GM21723 (cell line): ENCODE measurements at regions not wholly inside any gene's neighbourhood (a gene's known extent, or its start where the extent isn't known, plus 50 kb on each side); places are given as distances from the start of the nearest gene placed in this dataset.

Experiments used
- ATAC-seq: cut with Tn5 transposase; IDR thresholded peaks from one replicate; pipeline ENCODE4 v1.9.1; 2021; ENCODE audit warnings: mild to moderate bottlenecking, moderate library complexity; ENCODE audit not compliant: unreplicated experiment

DNA sequence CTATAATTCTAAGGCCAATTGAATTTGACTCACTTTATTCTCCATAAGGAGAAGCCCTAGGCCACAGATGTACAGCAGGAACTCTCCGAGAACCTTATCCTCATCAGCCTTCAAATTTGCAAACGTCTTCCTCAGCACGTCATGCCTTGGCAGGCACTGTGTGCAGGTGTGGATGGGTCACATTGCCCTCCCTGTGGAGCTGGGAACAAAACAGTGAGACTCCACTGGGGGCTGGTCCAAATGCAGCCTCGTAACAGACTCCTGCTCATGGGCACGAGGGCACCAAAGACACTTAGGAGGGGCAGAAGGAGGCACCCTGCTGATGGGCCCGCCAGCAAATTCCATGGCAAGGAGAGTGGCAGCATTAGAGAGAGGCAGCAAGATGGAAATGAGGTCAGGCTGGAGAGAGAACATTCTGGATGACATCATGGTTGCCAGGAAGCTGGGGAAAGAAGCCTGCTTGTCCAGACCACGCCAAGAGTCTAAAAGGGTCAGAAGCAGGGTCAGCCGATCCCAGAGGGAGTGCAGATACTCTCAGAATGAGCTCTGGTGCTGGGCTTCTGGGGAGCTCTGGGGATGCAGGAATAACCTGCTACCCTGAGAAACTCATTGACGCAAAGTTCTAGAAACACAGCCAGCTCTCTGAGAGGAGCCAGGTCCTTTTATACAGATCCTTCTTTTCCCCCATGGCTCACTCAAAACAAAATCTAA, 242.2 kb downstream of the B3GLCT start:
- ATAC-seq: no peak

DNA sequence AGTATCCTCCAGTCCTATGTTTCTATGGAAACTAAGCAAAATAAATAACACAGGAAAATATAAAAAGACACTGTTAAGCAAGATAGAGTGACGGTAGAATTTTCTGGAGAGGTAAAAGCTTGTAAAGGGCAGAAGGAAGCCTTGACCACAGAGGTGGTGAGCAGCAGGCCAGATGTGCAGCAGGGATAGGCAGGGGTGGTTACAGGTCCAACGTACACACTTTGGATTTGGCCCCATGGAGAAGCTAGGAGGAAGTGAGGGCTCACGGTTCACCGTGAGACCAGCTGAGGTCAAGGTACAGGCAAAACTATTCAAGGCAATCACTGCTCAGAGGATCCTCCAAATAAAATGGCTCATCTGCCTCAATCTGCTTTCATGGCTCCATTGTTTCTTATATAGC, 242.8 kb downstream of the B3GLCT start:
- no peak for ATAC-seq

DNA sequence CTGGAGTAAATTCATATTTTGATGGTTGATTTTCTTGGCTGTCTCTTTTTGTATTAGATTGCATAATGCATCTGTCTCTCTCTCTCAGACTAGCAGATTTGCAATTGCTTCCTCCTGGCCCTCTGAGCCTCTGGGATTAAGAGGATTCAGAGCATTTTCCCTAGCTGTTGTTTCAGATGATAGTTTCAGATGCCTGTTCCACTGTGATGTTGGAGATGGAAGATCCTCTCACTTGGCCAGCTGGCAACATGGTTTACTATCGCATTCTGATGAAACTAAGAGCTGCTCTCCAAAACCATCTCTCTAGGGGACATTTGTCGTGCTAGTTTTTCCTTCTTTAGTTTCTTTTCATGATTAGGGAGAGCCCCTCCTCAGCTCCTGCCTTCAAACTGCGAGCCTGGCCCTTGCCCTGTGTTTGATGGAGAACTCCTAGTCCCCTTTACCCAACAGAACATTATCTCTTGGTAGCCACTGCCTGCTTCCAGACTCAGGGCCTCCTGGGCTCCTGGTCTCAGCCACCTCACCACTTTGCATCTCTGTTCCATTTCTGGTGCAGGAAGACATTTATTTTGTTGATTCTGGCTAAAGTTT, 244.6 kb downstream of the B3GLCT start:
- no peak for ATAC-seq

DNA sequence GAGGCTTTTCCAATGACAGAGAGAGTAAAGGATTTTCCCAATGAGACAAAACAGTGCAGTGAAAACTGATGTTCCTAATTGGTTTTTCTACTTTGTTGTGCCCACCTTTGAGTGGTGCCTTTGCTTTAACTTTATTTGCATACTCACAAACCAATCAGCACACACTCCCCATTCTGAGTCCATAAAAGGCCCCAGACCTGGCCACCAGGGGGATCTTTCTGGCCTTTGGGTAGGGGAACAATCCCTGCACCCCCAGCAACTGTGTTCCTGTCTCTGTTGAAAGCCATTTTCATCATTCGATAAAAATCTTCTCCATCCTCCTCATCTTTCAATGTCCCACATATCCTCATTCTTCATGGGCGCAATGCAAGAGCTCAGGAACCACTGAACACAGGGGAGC, 252.8 kb downstream of the B3GLCT start:
- ATAC-seq: no peak

DNA sequence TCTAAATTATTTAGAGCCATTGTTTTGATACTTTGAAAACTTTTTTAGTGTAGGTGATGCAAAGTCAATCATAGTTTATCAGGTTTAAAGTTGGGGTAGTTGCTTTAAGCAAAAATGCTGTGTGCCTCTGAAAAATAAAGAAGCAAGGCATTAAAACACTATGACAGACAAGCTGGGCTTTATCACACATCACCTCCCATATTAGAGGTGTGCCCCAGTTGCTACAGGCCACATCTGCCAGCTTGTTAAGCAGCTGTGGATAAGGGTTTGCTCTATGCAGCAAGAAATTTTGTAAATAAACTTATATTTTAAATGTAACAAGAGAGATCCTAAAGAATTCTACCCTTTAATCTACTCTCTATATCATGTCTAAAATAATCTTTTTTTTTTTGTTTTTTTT, 255.8 kb downstream of the B3GLCT start:
- no peak for ATAC-seq

DNA sequence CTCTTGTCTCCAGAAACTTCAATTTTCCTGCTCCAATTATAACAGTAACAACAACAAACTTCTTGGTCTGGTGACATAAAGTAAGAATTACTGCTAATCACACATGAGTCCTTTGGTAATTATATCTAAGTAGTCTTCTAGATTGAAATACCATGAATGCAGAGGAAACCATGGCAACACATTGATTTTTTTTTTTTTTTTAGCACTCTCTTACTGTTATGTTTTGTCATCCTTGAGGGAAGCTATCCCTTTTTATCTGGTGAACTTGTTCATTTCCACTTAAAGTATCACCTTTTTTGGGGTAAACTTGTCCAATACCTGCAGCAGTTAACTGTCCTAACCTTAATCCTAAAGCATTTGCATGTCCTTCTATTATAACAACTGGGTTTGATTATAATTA, 256.3 kb downstream of the B3GLCT start:
- no peak for ATAC-seq

DNA sequence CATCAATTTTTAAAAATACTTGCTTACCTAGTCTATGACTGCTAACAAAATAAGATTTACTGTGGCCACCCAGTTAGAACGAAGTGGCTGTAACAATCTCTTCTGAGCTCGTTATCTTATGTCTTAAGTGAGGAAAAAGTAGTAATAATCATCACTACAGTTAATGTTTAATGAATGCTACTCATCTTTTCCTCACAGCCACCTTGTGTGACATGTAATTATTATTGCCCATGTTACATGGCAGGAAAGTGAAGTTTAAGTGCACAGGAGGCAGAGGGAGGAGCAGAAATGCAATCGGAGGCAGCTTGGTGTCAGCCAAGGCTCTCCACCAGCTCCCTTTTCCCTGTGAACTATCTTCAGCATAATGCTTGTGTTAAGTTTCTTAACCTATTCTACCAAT, 260.3 kb downstream of the B3GLCT start:
- no peak for ATAC-seq

DNA sequence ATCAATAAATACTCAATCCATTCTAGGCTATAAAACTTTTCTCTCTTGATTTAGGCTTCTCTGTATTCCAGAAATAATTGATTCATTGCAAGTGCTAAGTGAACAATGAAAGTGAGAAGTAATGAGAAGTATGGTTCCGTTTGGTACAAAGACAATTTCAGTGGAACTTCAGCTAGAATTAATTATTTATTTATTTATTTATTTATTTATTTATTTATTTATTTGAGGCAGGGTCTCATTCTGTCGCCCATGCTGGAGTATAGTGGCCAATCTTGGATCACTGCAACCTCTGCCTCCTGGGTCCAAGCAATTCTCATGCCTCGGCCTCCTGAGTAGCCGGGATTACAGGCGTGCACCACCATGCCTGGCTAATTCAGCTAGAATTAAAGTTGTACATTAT, 262.1 kb downstream of the B3GLCT start:
- no peak for ATAC-seq

DNA sequence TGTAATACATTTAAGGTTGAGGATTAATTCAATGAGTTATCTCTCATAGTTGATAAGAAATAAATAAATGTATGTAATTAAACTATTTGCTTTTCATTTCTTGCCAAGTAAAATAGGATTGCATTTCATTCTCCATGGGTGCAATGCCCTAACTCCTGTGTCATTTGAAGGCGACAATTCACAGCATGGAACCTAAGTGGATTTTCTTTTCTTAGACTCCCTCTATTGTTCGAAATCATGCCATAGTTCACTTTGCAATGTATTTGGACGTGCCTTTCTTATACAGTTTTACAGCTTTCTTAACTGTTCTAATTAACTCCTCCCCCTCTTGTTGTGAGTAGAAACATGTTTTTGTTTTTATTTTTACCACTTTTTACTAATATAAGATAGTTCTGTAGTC, 263.0 kb downstream of the B3GLCT start:
- no peak for ATAC-seq

DNA sequence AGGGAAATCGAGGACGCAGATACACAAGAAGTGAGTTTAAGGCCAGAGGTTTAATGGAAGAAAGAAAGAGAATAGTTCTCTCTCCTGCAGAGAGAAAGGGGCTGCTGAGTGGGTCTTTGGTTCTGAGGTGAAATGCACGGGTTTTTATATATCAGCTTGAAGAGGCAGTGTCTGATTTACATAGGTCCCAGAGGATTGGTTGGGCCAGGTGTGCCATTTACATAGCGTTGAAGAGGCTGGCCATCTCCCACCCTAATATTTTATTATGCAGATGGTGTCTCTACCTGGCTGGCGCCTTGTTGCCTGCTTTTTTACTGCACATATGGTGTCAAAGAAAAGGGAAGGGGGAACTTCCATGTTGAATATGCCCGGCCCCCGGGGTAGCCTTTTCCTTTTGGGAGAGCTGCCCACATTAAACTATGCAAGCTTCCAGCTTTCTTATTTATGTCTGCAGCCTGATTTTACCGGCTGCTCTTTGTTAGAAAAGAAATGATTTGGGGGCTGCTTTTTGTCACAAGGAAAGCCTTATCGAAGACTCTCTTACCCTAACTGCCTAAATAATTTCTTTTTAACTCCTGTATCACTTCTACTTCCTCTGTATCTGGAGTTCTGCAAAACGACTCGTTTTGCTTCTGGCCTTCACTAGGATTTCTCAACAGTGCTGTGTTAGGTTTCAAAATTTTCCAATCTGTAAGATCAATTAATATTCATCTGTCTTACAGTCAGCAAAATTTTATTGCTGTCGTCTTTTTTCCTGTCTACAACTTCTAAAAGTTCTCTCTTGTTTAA, 268.5 kb downstream of the B3GLCT start:
- no peak for ATAC-seq

DNA sequence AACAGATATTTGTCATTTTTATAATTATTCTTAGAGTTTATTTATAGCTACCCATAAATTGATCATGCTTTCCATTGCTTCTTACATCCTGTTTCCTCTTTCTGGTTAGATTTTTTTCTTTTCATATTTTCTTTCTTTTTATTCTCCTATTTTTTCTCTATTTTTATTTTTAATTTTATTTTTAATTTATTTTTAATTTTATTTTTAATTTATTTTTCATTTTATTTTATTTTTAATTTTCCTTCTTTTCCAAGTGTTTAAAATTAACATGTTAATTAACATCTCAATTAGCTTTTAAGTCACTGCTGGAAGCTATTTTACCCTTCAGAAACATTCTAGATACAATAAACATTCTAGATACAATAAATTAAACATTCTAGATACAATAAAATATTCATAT, 269.6 kb downstream of the B3GLCT start:
- no peak for ATAC-seq

DNA sequence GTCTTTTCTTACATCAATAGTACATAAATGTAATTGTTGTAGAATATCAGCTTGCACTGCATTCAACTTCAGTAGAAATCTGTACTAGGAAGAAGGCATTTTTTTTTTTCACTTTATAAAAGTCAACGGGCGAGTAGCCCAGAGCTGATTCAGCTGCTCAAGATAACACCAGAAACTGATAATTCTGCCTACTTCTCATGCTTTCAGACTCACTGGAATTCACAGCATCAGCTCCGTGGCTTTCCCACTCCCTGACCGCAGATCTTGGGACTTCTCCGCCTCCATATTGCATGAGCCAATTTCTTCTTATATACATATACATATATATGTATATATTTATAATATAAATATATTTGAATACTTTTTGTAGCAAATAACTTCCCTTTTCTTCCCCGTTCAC, 263.1 kb upstream of the RXFP2 start:
- no peak for ATAC-seq

DNA sequence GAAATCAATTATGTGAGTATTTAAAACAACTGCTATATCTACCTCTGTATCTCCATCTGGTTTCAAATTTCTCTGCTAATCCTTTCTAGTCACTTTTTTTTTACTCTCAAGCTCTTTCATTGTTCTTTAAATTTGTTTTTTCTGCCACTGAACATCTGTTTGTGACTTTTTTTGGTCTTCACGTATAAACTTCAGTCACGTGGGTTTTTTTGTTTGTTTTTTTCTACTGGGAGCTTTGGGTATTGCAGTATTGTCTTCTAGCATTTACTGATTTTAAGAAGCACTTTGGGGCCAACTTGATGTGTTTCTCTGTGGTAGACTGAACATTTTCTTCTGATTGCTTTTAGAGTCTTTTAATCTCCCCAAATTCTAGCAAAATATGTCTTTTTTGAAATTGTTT, 262.6 kb upstream of the RXFP2 start:
- no peak for ATAC-seq

DNA sequence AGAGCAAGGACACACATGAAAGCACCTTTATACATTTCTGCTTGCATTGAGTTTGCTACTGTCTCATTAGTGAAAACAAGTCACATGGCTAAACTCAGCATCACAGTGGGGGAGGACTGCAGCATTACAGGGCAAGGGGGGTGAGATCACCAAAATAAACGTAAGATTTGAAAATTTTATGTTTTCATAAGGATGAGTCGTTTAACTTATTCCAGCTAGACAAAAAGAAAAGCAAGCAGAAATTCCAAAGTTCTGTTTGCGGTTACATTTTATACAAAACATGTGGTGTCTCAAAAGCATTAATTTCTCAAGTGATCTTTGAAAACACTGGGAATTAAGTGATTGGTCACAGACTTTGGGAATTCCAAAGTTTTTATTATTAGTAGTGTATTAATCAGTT, 261.4 kb upstream of the RXFP2 start:
- ATAC-seq: no peak

DNA sequence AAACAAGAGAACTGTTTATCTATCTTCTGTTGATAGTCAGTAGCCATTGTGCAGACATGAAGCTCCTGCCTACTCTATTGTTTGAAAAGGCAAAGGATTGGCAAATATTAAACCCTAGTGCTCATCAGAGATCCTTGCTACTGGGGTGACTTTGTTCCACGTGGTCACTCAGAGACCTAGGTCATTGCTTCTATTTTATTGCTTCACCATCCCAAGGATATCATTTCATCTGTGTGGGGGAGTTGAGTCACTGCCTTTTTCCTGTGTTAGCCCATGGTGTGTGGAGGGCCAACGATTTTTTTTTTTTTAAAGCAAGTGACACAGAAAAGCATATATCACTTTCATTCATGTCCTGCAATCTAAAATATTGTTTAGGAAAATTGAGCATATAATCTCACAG, 254.1 kb upstream of the RXFP2 start:
- ATAC-seq: no peak

DNA sequence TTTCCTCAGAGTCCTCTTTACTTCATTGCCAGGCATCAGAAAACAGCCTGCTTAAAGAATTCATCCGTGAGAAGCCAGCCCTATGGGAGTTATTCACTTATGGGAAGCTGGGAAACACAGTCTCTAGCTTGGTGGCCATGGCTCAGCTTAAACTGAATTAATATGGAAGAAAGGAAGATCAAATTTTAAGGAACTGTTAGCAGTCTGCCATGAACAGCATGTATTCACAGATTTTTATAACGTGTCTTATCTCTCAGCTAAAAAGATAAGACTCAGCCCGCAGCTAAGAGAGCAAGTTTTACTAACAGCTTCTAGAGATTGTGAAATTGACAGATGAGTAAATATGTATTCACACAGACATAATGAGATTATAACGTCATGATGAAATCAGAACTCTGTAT, 253.7 kb upstream of the RXFP2 start:
- ATAC-seq: no peak

DNA sequence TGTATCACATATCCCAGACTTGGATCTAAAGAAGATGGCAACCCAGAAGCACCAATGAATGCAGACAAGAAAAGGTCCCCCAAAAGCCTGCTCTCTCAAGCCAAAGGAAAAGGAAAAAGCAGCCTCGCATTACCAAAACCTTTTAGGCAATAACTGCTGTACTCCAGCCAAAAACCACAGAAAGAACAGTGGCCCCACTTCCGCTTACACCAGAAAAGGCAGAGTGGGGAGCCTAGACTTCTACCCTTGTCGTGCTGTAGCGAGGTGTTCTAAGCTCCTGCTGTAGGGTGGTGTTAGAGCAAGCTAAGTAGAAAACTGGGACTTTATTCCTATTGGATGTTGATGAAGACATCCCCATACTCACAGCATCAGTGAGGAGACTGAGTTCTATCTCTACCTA, 244.0 kb upstream of the RXFP2 start:
- no peak for ATAC-seq

DNA sequence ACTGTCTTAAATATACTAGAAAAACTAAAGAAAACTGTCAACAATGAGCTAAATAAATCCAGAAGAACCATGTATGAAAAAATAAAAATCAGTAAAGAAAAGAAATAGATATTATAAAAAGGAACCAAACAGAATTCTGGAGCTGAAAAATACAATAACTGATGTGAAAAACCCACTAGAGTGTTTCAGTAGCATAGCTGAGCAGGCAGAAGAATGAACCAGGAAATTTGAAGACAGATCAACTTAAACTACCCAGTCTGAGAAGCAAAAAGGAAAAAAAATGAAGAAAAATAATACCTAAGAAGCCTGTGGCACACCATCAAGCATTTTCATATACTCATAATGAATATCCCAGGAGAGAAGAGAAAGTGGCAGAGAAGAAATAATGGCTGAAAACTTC, 240.1 kb upstream of the RXFP2 start:
- ATAC-seq: no peak

DNA sequence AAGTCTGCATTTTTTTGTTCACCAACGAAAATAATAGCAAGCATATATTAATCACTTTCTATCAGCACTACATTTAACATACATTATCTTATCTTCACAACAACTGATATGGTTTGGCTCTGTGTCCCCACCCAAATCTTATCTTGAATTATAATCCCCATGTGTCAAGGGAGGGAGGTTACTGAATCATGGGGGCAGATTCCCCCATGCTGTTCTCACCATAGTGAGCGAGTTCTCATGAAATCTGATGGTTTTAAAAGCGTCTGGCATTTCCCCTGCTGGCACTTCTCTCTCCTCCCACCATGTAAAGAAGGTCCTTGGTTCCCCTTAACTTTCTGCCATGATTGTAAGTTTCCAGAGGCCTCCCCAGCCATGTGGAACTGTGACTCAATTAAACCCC, 235.7 kb upstream of the RXFP2 start:
- ATAC-seq: no peak

DNA sequence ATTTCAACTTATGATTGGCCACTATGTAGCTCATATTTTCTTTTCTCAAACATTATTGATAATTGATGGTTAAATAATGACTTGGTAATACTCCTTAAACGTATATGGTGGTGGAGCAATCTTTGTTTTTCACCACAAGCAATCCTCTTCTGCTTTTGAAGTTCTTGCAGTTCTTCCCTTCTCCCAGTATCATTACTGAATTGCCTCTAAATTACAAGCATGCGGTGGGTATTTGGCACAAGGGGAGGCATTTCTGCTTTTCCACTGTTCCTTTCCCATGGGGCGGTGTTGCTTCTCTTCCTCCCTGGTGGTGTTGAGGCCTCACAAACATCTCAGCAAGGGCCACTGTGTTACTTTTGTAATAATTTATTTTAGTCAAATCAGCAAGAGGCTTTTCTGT, 234.4 kb upstream of the RXFP2 start:
- ATAC-seq: no peak

DNA sequence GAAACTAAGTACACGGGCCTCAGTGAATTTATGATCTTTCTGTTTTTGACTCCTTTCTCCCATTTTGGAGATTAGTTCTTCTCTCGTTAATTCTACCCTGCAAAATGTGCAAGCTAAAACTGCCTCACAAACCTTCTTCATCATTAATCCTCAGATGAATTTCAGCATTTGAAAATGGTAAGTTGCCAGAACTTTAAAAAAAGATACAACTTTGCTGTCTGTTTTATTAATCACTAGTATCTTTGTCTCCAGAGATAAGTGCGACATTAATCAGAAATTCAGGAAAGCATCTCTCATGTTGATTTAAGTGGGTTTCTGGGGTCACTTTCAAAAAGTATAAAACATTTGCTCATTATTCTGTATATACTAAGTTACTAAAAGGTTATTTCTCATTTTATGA, 227.0 kb upstream of the RXFP2 start:
- ATAC-seq: no peak

DNA sequence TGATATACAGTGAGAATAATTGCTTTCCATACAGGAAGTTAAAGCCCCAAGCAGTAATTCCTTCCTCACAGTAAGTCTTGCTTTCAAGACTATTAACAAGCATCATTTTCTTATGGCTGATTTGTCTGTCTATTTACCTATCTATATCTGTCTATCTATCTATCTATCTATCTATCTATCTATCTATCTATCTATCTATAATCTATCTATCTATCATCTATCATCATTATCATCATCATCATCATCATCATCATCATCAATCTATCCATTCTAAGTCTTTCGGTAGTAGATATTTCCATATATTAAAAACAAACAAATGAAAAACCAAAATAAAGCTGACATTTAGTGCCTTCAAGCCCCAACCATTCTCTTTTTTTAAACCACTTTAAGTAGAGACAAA, 224.4 kb upstream of the RXFP2 start:
- ATAC-seq: no peak
